PC-3 (cell line): ENCODE measurements at regions not wholly inside any gene's neighbourhood (a gene's known extent, or its start where the extent isn't known, plus 50 kb on each side); places are given as distances from the start of the nearest gene placed in this dataset.

Source experiments
- EZH2 ChIP-seq: fragments of 300-600 bp; sonication (generic); IDR thresholded peaks from one replicate; pipeline ENCODE4 v1.6.1; 2017; ENCODE audit warnings: antibody characterized with exemption, mild to moderate bottlenecking, low read length; ENCODE audit not compliant: unreplicated experiment
- EZH2phosphoT487 ChIP-seq: fragments of 300-600 bp; sonication (generic); IDR thresholded peaks from 2 replicates; pipeline ENCODE4 v1.6.1; 2018; ENCODE audit warnings: mild to moderate bottlenecking, antibody characterized with exemption, low read length, borderline replicate concordance
- TF ChIP-seq, protein P1 (sequence below): fragments of 300-600 bp; sonication (generic); conservative IDR thresholded peaks from 2 replicates; pipeline ENCODE4 v1.5.1; 2017; ENCODE audit warnings: antibody characterized with exemption, low read depth, mild to moderate bottlenecking, low read length

DNA sequence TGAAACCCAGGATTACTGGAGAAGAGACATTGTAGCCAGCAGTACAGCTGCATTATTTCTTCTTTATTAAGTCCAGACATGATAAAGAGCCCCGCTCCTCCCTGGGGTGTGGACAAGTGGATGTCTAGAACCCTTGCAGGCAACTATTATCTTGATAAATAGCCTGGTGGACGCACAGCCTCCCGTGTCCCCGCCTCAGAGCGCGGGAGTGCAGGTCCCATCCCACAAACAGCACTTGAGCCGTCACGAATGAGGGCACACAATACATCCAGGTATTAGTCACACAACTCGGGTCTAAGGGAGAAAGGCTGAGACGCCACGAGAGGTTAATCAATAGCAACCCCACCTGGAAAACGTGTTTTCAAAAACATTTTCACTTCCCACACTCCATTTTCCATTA is 213.2 kb upstream of the SOX1 start:
- TF ChIP-seq, protein P1, sequence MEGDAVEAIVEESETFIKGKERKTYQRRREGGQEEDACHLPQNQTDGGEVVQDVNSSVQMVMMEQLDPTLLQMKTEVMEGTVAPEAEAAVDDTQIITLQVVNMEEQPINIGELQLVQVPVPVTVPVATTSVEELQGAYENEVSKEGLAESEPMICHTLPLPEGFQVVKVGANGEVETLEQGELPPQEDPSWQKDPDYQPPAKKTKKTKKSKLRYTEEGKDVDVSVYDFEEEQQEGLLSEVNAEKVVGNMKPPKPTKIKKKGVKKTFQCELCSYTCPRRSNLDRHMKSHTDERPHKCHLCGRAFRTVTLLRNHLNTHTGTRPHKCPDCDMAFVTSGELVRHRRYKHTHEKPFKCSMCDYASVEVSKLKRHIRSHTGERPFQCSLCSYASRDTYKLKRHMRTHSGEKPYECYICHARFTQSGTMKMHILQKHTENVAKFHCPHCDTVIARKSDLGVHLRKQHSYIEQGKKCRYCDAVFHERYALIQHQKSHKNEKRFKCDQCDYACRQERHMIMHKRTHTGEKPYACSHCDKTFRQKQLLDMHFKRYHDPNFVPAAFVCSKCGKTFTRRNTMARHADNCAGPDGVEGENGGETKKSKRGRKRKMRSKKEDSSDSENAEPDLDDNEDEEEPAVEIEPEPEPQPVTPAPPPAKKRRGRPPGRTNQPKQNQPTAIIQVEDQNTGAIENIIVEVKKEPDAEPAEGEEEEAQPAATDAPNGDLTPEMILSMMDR, result no peak
- TF ChIP-seq EZH2 (no peak), EZH2phosphoT487 (no peak)
